Heart left ventricle (tissue), 16 donors: ENCODE measurements at regions not wholly inside any gene's neighbourhood (a gene's known extent, or its start where the extent isn't known, plus 50 kb on each side); places are given as distances from the start of the nearest gene placed in this dataset.
"Not testable (repeated sequence)": the region's sequence is repeated elsewhere in the genome, so short reads cannot be mapped to it uniquely, and the experiment has no call there.

Experiments used
- ATAC-seq, 4 donors: fragments of 200-7000 bp; cut with Tn5 transposase; one replicate each; pipeline ENCODE4 v1.9.1; 2020 to 2022; ENCODE audit warnings: moderate library complexity in 4 of 4, mild to moderate bottlenecking in 3 of 4, moderate number of reproducible peaks in 1 of 4
- DNase-seq, 5 donors: peaks; one replicate each; pipeline ENCODE4 v3.0.0-alpha.2; 2020
- H3K27ac ChIP-seq, 12 donors: fragments of 200-600 bp; sonication (generic) in 4 of 12; one replicate each; pipeline versions ENCODE4 v1.5.0 to v1.8.0; 2016 to 2022; ENCODE audit warnings: mild to moderate bottlenecking in 2 of 12
- H3K27me3 ChIP-seq, 9 donors: fragments of 200-600 bp; sonication (generic) in 2 of 9; one replicate each; pipeline versions ENCODE4 v1.5.1 to v1.8.0; 2016 to 2022; ENCODE audit warnings: mild to moderate bottlenecking in 3 of 9
- H3K36me3 ChIP-seq, 9 donors: fragments of 200-600 bp; sonication (generic) in 2 of 9; one replicate each; pipeline versions ENCODE4 v1.5.0 to v1.8.0; 2018 to 2022; ENCODE audit warnings: mild to moderate bottlenecking in 2 of 9
- H3K4me1 ChIP-seq, 12 donors: fragments of 200-600 bp; sonication (generic) in 4 of 12; one replicate each; pipeline versions ENCODE4 v1.5.0 to v1.8.0; 2016 to 2022; ENCODE audit warnings: mild to moderate bottlenecking in 3 of 12
- H3K4me3 ChIP-seq, 12 donors: fragments of 200-600 bp; sonication (generic) in 4 of 12; one replicate each; pipeline versions ENCODE4 v1.5.0 to v1.8.0; 2017 to 2022; ENCODE audit warnings: mild to moderate bottlenecking in 9 of 12, moderate library complexity in 4 of 12
- H3K9me3 ChIP-seq, 12 donors: fragments of 200-600 bp; sonication (generic) in 4 of 12; one replicate each; pipeline versions ENCODE4 v1.5.0 to v1.8.0; 2016 to 2022; ENCODE audit warnings: mild to moderate bottlenecking in 1 of 12
- POLR2A ChIP-seq, 2 donors: fragments of 450-650 bp; IDR thresholded peaks; one replicate each; pipeline ENCODE4 v1.6.1; 2017; ENCODE audit warnings: antibody characterized with exemption in 2 of 2, mild to moderate bottlenecking in 2 of 2, moderate library complexity in 2 of 2
- WGBS, 4 donors: extraction: QIAGEN DNeasy Blood & Tissue Kit in 2 of 4; methylation state at CpG; one replicate each; pipeline versions ENCODE4 v1.1.5 to v1.1.7; 2013 to 2018; 5-methylcytosine and 5-hydroxymethylcytosine counted together
- intact Hi-C, 10 donors: fragments of 100-400 bp; cut with DNase I; formaldehyde crosslinking; loops; one replicate each; pipeline versions ENCODE4 v1.11.1 to v1.14.2; 2022
- TF ChIP-seq, protein P1 (sequence below), 12 donors: fragments of 200-600 bp; sonication (generic) in 4 of 12; IDR thresholded peaks; one replicate each; pipeline versions ENCODE4 v1.5.0 to v1.8.0; 2018 to 2022; ENCODE audit warnings: antibody characterized with exemption in 12 of 12, mild to moderate bottlenecking in 5 of 12
- donor health status: ischemic (EF 13 %, LVEDD 7.1; RV severe dilation, severe dysfunction).
- donor health status: healthy with polysubstance abuse.
- donor health status: DM: no; HTN: yes; CAD: no.
- donor health status: DM: no; HTN: no; CAD: no.
- donor health status: ischemic (EF 25% LVEDD 6.9; RV normal size, moderate dysfunction).
- donor health status: ischemic (EF 25% LVEDD 5.7; RV mildly dilated, moderate dysfunction).
- donor health status: healthy.
- donor health status: DM: yes; HTN: yes; CAD: no.
- donor health status: ischemic (EF 35%, LVEDD 5.7; RV mildly dilated, moderate dysfunction).
- donor health status: nonischemic (EF 11% LVEDD 7.7; RV severe dilation, severe dysfunction).
- donor health status: DM: yes; HTN: yes; CAD: no.
- donor health status: PGD.
- donor health status: ischemic (EF 29% LVEDD 5.4; RV normal size, mild dysfunction).
- donor health status: nonischemic (EF 23%, LVEDD 6.1; RV moderate dilation, normal function).

DNA sequence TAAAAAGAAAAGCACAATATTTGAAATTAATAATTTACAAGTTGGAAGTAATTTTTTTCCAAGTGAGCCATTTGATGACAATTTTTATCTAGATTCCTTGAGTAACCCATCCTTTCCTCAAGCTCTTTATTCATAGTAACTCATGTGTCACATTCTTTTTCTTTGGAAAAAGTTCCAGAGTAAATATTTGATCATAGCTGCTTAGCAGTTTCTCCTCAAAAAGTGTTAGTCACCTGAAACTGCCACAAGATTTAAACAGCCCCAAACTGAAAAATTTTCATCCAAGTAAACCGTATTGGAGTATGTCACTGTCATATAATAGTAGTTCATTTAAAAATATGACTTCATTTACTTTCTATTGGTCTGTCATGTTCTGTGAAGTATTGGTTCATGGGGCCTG is 94.6 kb upstream of the CASK start:
- TF ChIP-seq POLR2A (IDR thresholded peaks at IDR 0.05) = no peak
- TF ChIP-seq, protein P1, sequence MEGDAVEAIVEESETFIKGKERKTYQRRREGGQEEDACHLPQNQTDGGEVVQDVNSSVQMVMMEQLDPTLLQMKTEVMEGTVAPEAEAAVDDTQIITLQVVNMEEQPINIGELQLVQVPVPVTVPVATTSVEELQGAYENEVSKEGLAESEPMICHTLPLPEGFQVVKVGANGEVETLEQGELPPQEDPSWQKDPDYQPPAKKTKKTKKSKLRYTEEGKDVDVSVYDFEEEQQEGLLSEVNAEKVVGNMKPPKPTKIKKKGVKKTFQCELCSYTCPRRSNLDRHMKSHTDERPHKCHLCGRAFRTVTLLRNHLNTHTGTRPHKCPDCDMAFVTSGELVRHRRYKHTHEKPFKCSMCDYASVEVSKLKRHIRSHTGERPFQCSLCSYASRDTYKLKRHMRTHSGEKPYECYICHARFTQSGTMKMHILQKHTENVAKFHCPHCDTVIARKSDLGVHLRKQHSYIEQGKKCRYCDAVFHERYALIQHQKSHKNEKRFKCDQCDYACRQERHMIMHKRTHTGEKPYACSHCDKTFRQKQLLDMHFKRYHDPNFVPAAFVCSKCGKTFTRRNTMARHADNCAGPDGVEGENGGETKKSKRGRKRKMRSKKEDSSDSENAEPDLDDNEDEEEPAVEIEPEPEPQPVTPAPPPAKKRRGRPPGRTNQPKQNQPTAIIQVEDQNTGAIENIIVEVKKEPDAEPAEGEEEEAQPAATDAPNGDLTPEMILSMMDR (IDR thresholded peaks at IDR 0.05) = no peak

GRCh38 chrX:42000836-42001235 is 77.5 kb upstream of the CASK start:
- whole genome bisulfite sequencing, 4 donors = 71 to 80% (median 76%) methylated on average over 3 of the region's 3 CpGs
- no peak for ATAC-seq
- intact Hi-C loops = no loop called here

More for the DNA sequence above, 94.6 kb upstream of the CASK start:
- H3K36me3 ChIP-seq = no peaks in the 10 kb centered on the region
- WGBS, 4 donors = 62 to 93% (median 86%) methylated on average over 1 of the region's 1 CpG
- no peak overlapping the region for H3K4me3 ChIP-seq
- H3K9me3 ChIP-seq = no peaks in the 10 kb centered on the region
- no peak overlapping the region for H3K27ac ChIP-seq
- H3K27me3 ChIP-seq = no peaks in the 10 kb centered on the region
- ATAC-seq (no peak), DNase-seq (no peak)
- no peaks in the 10 kb centered on the region for H3K4me1 ChIP-seq
- intact Hi-C loops = no loop called here

DNA sequence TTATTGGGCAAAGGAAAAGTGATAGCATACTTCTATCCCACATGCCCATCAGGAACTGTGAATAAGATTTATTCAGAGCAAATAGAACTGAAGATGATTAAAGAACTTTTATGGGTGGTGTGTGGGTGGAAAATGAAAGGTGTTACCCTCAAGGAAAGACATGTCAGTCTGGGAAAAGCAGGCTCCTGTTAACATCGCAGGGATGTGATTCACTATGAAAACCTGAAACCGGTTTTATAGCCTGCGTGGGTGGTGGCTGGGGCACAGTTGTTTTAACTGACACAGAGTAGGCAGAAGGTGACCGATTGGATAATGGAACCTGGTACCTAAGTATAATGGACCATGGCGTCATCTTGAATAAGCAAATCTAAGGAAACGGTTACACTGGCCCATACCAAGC is 61.3 kb upstream of the CASK start:
- no peak for TF ChIP-seq POLR2A (IDR thresholded peaks at IDR 0.05)
- TF ChIP-seq, protein P1 (IDR thresholded peaks at IDR 0.05) = no peak
- Histone ChIP-seq H3K27me3 (no peaks in the 10 kb centered on the region), H3K36me3 (no peaks in the 10 kb centered on the region), H3K4me3 (no peak overlapping the region), H3K9me3 (peaks cover 0 to 5% (median 0%) of the 10 kb centered on the region in 12 donors), H3K27ac (no peak overlapping the region), H3K4me1 (no peaks in the 10 kb centered on the region)
- WGBS, 4 donors = 84 to 96% (median 89%) methylated on average over 6 of the region's 6 CpGs
- DNase-seq (no peak), ATAC-seq (no peak)
- intact Hi-C loops = no loop called here

More at GRCh38 chrX:42000836-42001235, 77.5 kb upstream of the CASK start:
- no peak overlapping the region for H3K4me3 ChIP-seq
- H3K36me3 ChIP-seq = no peaks in the 10 kb centered on the region
- no peaks in the 10 kb centered on the region for H3K9me3 ChIP-seq
- no peaks in the 10 kb centered on the region for H3K4me1 ChIP-seq
- DNase-seq = no peak
- no peak for TF ChIP-seq POLR2A (IDR thresholded peaks at IDR 0.05)
- TF ChIP-seq, protein P1 (IDR thresholded peaks at IDR 0.05) = no peak
- H3K27me3 ChIP-seq = peaks cover 0 to 4% (median 0%) of the 10 kb centered on the region in 9 donors
- H3K27ac ChIP-seq = no peak overlapping the region

DNA sequence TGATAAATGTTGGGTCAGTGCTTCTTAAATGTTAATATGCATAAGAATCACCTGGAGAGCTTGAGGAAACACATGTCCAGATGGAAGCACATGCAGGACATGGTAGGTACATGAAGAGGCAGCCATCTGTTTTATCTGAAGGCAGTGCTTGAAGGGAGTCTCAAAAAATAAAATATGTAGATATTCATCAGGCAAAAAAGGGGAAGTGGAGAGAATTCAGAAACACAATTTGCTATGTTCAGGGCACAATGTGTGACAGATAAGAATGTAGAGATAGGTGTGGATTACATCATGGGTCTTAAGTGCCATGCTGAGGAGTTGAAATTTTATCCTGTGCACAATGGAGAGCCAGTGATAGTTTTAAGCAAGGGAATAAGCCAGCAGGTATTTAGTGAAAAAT is 59.6 kb upstream of the CASK start:
- DNase-seq (no peak), ATAC-seq (no peak)
- H3K9me3 ChIP-seq = peaks cover 0 to 5% (median 0%) of the 10 kb centered on the region in 12 donors
- TF ChIP-seq POLR2A (IDR thresholded peaks at IDR 0.05) = no peak
- no peaks in the 10 kb centered on the region for H3K36me3 ChIP-seq
- intact Hi-C loops = no loop called here
- no peaks in the 10 kb centered on the region for H3K27me3 ChIP-seq
- no peaks in the 10 kb centered on the region for H3K4me1 ChIP-seq
- H3K4me3 ChIP-seq = no peak overlapping the region
- no peak overlapping the region for H3K27ac ChIP-seq

DNA sequence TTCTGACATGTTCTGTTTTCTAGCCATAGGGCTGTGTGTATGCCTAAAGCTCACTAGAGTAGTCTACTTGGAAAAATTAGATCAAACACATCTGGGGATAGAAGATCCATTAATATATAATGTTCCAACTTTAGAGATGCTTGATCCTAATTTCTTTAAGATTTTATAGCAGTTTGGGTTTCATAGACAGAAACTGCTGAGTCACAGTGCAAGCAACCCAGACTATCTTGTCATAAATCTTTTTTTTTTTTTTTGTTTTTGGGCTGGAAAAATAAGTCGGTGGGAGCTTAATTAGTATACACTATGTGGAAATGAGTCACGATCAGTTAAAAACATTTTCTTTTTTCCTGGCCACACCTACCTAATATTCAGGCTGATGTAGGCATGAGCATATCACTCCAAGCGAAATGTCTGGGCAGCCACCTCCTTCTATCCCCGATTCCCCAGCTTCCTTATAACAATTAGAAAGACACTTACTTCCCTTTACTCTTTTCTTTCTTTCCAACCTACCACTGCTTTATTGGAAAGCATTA is 58.2 kb upstream of the CASK start:
- no peak for ATAC-seq

GRCh38 chrX:41974677-41975076 is 51.3 kb upstream of the CASK start:
- DNase-seq, H3K4me3 ChIP-seq, H3K9me3 ChIP-seq, H3K36me3 ChIP-seq, H3K4me1 ChIP-seq, ATAC-seq, H3K27ac ChIP-seq, intact Hi-C loops: not testable (repeated sequence)
- H3K27me3 ChIP-seq = peaks cover 0 to 17% (median 0%) of the 10 kb centered on the region in 9 donors
- whole genome bisulfite sequencing, 4 donors = 94 to 100% (median 96%) methylated on average over 1 of the region's 1 CpG

More for the DNA sequence above, 58.2 kb upstream of the CASK start:
- H3K36me3 ChIP-seq = no peaks in the 10 kb centered on the region
- 63 to 76% (median 69%) methylated on average over 4 of the region's 4 CpGs for WGBS, 4 donors
- no peak overlapping the region for H3K27ac ChIP-seq
- peaks cover 0 to 5% (median 0%) of the 10 kb centered on the region in 12 donors for H3K9me3 ChIP-seq
- H3K27me3 ChIP-seq = peaks cover 0 to under 1% (median 0%) of the 10 kb centered on the region in 9 donors
- no peaks in the 10 kb centered on the region for H3K4me1 ChIP-seq
- no peak for DNase-seq
- no peak overlapping the region for H3K4me3 ChIP-seq
- no peak for TF ChIP-seq POLR2A (IDR thresholded peaks at IDR 0.05)
- TF ChIP-seq, protein P1 (IDR thresholded peaks at IDR 0.05) = no peak
- intact Hi-C loops = no loop called here
